ENCODE measurements at regions not wholly inside any gene's neighbourhood (a gene's known extent, or its start where the extent isn't known, plus 50 kb on each side); places are given as distances from the start of the nearest gene placed in this dataset.

GRCh38 chr13:30091035-30091434 lies 216.3 kb downstream of the KATNAL1 start:
- no peak overlapping the region for H3K23ac ChIP-seq (ENCODE audit: insufficient read length)
- ChIA-PET POLR2A (ENCODE audit: partially characterized antibody) (no interaction called here), CTCF (ENCODE audit: partially characterized antibody) (interaction anchor here (1.4 to 1.7 kb wide), 2 partner anchors 21 to 167 kb away, joined by 4 to 7 read pairs; no protein-coding TSS in a partner anchor)
- 94% methylated on average over 2 of the region's 2 CpGs; no CpG with 5 or more reads in 1 of the 2 experiments for WGBS, 2 experiments (ENCODE audit: extremely low coverage in 1 of 2, insufficient coverage in 1 of 2, insufficient read length in 1 of 2, insufficient replicate concordance in 2 of 2, low coverage in 1 of 2, low lambda C conversion rate in 2 of 2, missing lambda C conversion rate in 1 of 2)
- no peak overlapping the region for H2BK120ac ChIP-seq (replicated peaks; ENCODE audit: low read depth, low read length)
- H3K9ac ChIP-seq (replicated peaks in 1 of 4; ENCODE audit: extremely low read depth in 1 of 4, low read depth in 3 of 4, low read length in 3 of 4), result no peak overlapping the region
- H4K8ac ChIP-seq (ENCODE audit: extremely low read depth, insufficient read depth, low read length), result no peak overlapping the region
- H3K27ac ChIP-seq (ENCODE audit: low read depth, low read length), result no peak overlapping the region
- no peaks in the 10 kb centered on the region for H3K4me1 ChIP-seq (replicated peaks in 1 of 4; ENCODE audit: control insufficient read depth in 3 of 4, insufficient read depth in 4 of 4, low read length in 3 of 4)
- no peak overlapping the region for H4K91ac ChIP-seq (replicated peaks; ENCODE audit: insufficient read length, low read length)
- no peak overlapping the region for H2AFZ ChIP-seq (ENCODE audit: low read length)
- no peak overlapping the region for H3K4me2 ChIP-seq (ENCODE audit: insufficient read depth in 1 of 2, low read depth in 2 of 2, low read length in 2 of 2)
- H3K18ac ChIP-seq (ENCODE audit: extremely low read depth, low read length), result no peak overlapping the region
- H3K4ac ChIP-seq (replicated peaks; ENCODE audit: insufficient read length, low read depth, low read length), result no peak overlapping the region
- H2BK12ac ChIP-seq (ENCODE audit: low read depth, low read length), result no peak overlapping the region
- H2BK5ac ChIP-seq (ENCODE audit: low read depth, low read length), result no peak overlapping the region
- H3K79me2 ChIP-seq (ENCODE audit: control insufficient read depth in 1 of 2, insufficient read depth in 2 of 2, low read length in 2 of 2), result no peaks in the 10 kb centered on the region
- peaks cover 0 to 6% of the 10 kb centered on the region in 2 experiments; a peak in 2 of 4 replicates for H3K9me3 ChIP-seq (ENCODE audit: insufficient read depth in 2 of 2, low read depth in 1 of 2, low read length in 1 of 2)
- TF ChIP-seq SAP30 (IDR thresholded peaks at IDR 0.05; ENCODE audit: insufficient read depth, insufficient replicate concordance, low read length) (no peak), MAFK (IDR thresholded peaks at IDR 0.05; ENCODE audit: low read depth, low read length) (no peak), GABPA (IDR thresholded peaks at IDR 0.05; ENCODE audit: borderline replicate concordance, insufficient read depth, low read length) (no peak), YY1 (IDR thresholded peaks at IDR 0.05; ENCODE audit: low read depth, low read length) (no peak), MAX (IDR thresholded peaks at IDR 0.05) (no peak), RXRA (IDR thresholded peaks at IDR 0.05; ENCODE audit: insufficient read depth, low read depth, low read length) (no peak), EGR1 (IDR thresholded peaks at IDR 0.05; ENCODE audit: borderline replicate concordance, low read depth, low read length) (no peak), EP300 (IDR thresholded peaks at IDR 0.05; ENCODE audit: borderline replicate concordance in 1 of 2, low read depth in 2 of 2, low read length in 2 of 2) (no peak)
- no peak overlapping the region for H2AK5ac ChIP-seq (ENCODE audit: low read depth, low read length)
- no peak overlapping the region for H3K14ac ChIP-seq (ENCODE audit: insufficient read length)
- H4K20me1 ChIP-seq (replicated peaks in 1 of 2; ENCODE audit: control insufficient read depth in 1 of 2, insufficient read depth in 2 of 2, low read length in 2 of 2), result no peaks in the 10 kb centered on the region
- H4K5ac ChIP-seq (ENCODE audit: insufficient read length, low read depth, low read length), result no peak overlapping the region
- no peak for FAIRE-seq
- H2BK15ac ChIP-seq (ENCODE audit: low read length), result no peak overlapping the region
- no peaks in the 10 kb centered on the region for H3K27me3 ChIP-seq (replicated peaks in 1 of 4; ENCODE audit: control insufficient read depth in 3 of 4, extremely low read depth in 1 of 4, insufficient read depth in 3 of 4, low read length in 3 of 4)
- DNase-seq (ENCODE audit: low read depth in 1 of 2, low spot score in 2 of 2), result no peak
- no peaks in the 10 kb centered on the region for H3K79me1 ChIP-seq (ENCODE audit: low read depth, low read length)
- peaks cover 1% of the 10 kb centered on the region; the same call in 1 of the 2 replicates for H3K23me2 ChIP-seq (ENCODE audit: low read depth, low read length)
- no peak overlapping the region for H3K56ac ChIP-seq (replicated peaks; ENCODE audit: insufficient read length, low read depth, low read length)
- H3K36me3 ChIP-seq (ENCODE audit: control insufficient read depth in 2 of 4, insufficient read depth in 4 of 4, low read length in 3 of 4), result no peaks in the 10 kb centered on the region; a peak in 1 of 8 replicates
- no peak overlapping the region for H2BK20ac ChIP-seq (ENCODE audit: low read length)
- H3K4me3 ChIP-seq (ENCODE audit: extremely low read depth in 1 of 4, insufficient read depth in 2 of 4, low read depth in 3 of 4, low read length in 4 of 4), result no peak overlapping the region
